Erythroblast (primary cell): ENCODE measurements at regions not wholly inside any gene's neighbourhood (a gene's known extent, or its start where the extent isn't known, plus 50 kb on each side); places are given as distances from the start of the nearest gene placed in this dataset.

Experiments
- GATA1 ChIP-seq: IDR thresholded peaks from 2 replicates; pipeline ENCODE4 v1.6.1; 2011; ENCODE audit warnings: low read depth, mild to moderate bottlenecking, control low read depth, low read length, moderate library complexity
- POLR2A ChIP-seq: IDR thresholded peaks from 2 replicates; pipeline ENCODE4 v1.6.1; 2011; ENCODE audit warnings: mild to moderate bottlenecking, low read length

DNA sequence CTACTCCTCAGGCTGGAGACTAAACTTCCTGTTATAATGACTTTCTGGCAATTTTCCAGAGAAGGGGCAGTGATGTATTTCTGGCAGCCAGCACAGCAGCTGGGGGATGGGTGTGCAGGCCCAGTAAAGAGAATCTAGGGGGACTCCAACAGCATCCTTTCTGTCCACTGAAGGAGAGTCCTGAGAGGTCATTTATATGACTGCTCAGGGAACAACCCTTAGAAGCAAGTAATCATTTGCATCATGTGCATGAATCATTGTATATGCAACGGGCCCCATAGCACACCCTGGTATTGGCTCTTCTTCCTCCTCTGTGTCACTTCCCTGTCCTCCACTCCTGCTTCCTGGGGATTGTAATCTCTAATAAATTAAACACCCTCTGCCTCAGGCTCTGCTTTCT is 493.8 kb downstream of the RPS29 start:
- no peak for TF ChIP-seq POLR2A
- TF ChIP-seq GATA1 = no peak
